Activated naive CD8-positive, alpha-beta T cell treated with anti-CD3 and anti-CD28 coated beads for 36 hours (primary cell): ENCODE measurements at regions not wholly inside any gene's neighbourhood (a gene's known extent, or its start where the extent isn't known, plus 50 kb on each side); places are given as distances from the start of the nearest gene placed in this dataset.
"Not testable (repeated sequence)": the region's sequence is repeated elsewhere in the genome, so short reads cannot be mapped to it uniquely, and the experiment has no call there.

ENCODE experiments used
- DNase-seq: peaks from one replicate; pipeline ENCODE4 v3.0.0; 2021
- H3K27ac Mint-ChIP-seq: one replicate; pipeline ENCODE4 v1.8.0; 2022; ENCODE audit warnings: mild to moderate bottlenecking, moderate library complexity, mixed read lengths
- H3K27me3 Mint-ChIP-seq: one replicate; pipeline ENCODE4 v1.8.0; 2022; ENCODE audit warnings: mild to moderate bottlenecking, mixed read lengths
- H3K36me3 Mint-ChIP-seq: one replicate; pipeline ENCODE4 v1.8.0; 2021; ENCODE audit warnings: mild to moderate bottlenecking, mixed read lengths
- H3K4me1 Mint-ChIP-seq: one replicate; pipeline ENCODE4 v1.8.0; 2021; ENCODE audit warnings: mixed read lengths
- H3K4me3 Mint-ChIP-seq: one replicate; pipeline ENCODE4 v1.8.0; 2022; ENCODE audit warnings: mild to moderate bottlenecking, moderate library complexity, mixed read lengths
- H3K9me3 Mint-ChIP-seq: one replicate; pipeline ENCODE4 v1.8.0; 2022; ENCODE audit warnings: mixed read lengths

GRCh38 chr3:112765531-112765930 lies 81.1 kb downstream of the CD200R1L start:
- H3K4me3 Mint-ChIP-seq: no peak overlapping the region
- H3K27ac Mint-ChIP-seq: no peak overlapping the region
- H3K36me3 Mint-ChIP-seq: no peaks in the 10 kb centered on the region
- H3K27me3 Mint-ChIP-seq: no peaks in the 10 kb centered on the region
- no peaks in the 10 kb centered on the region for H3K9me3 Mint-ChIP-seq
- no peak for DNase-seq
- peaks cover 10% of the 10 kb centered on the region for H3K4me1 Mint-ChIP-seq

- DNase-seq: no peak
- Mint-ChIP-seq H3K4me1 (peaks cover 2% of the 10 kb centered on the region), H3K9me3 (no peaks in the 10 kb centered on the region), H3K4me3 (no peak overlapping the region), H3K27me3 (no peaks in the 10 kb centered on the region), H3K36me3 (no peaks in the 10 kb centered on the region), H3K27ac (no peak overlapping the region)
These were observed 83.4 kb downstream of the CD200R1L start for GRCh38 chr3:112763258-112763657.

- Mint-ChIP-seq H3K4me1 (peaks cover 2% of the 10 kb centered on the region), H3K27ac (no peak overlapping the region), H3K4me3 (no peak overlapping the region), H3K9me3 (peaks cover 6% of the 10 kb centered on the region), H3K36me3 (peaks cover 3% of the 10 kb centered on the region), H3K27me3 (no peaks in the 10 kb centered on the region)
- DNase-seq: no peak
These were observed 85.5 kb downstream of the CD200R1L start for GRCh38 chr3:112761062-112761638.

GRCh38 chr3:112759681-112760080 lies 87.0 kb downstream of the CD200R1L start:
- Mint-ChIP-seq H3K4me1 (peaks cover 2% of the 10 kb centered on the region), H3K4me3 (no peak overlapping the region), H3K36me3 (peaks cover 3% of the 10 kb centered on the region), H3K27ac (no peak overlapping the region), H3K9me3 (peaks cover 8% of the 10 kb centered on the region), H3K27me3 (no peaks in the 10 kb centered on the region)
- no peak for DNase-seq

- H3K36me3 Mint-ChIP-seq: peaks cover 3% of the 10 kb centered on the region
- H3K4me3 Mint-ChIP-seq: no peak overlapping the region
- no peak overlapping the region for H3K27ac Mint-ChIP-seq
- H3K9me3 Mint-ChIP-seq: peaks cover 8% of the 10 kb centered on the region
- no peak for DNase-seq
- H3K4me1 Mint-ChIP-seq: peaks cover 2% of the 10 kb centered on the region
- no peaks in the 10 kb centered on the region for H3K27me3 Mint-ChIP-seq
These were observed 87.5 kb downstream of the CD200R1L start for GRCh38 chr3:112759210-112759609.

- no peak overlapping the region for H3K4me3 Mint-ChIP-seq
- no peaks in the 10 kb centered on the region for H3K27me3 Mint-ChIP-seq
- H3K27ac Mint-ChIP-seq: no peak overlapping the region
- peaks cover 2% of the 10 kb centered on the region for H3K4me1 Mint-ChIP-seq
- H3K9me3 Mint-ChIP-seq: peaks cover 8% of the 10 kb centered on the region
- DNase-seq: no peak
- peaks cover 3% of the 10 kb centered on the region for H3K36me3 Mint-ChIP-seq
These were observed 89.5 kb downstream of the CD200R1L start for GRCh38 chr3:112757197-112757596.

GRCh38 chr3:112755845-112756613 lies 90.6 kb downstream of the CD200R1L start:
- Mint-ChIP-seq H3K9me3 (peaks cover 8% of the 10 kb centered on the region), H3K36me3 (peaks cover 3% of the 10 kb centered on the region), H3K4me1 (no peaks in the 10 kb centered on the region), H3K27ac (no peak overlapping the region), H3K27me3 (no peaks in the 10 kb centered on the region), H3K4me3 (no peak overlapping the region)
- DNase-seq: no peak

- not testable (repeated sequence) for H3K9me3 Mint-ChIP-seq, H3K27ac Mint-ChIP-seq, H3K4me1 Mint-ChIP-seq, H3K27me3 Mint-ChIP-seq, H3K36me3 Mint-ChIP-seq, H3K4me3 Mint-ChIP-seq, DNase-seq
These were observed 91.6 kb downstream of the CD200R1L start for GRCh38 chr3:112755046-112755445.

GRCh38 chr3:112751564-112752512 lies 94.8 kb downstream of the CD200R1L start:
- Mint-ChIP-seq H3K4me3 (no peak overlapping the region), H3K9me3 (peaks cover 5% of the 10 kb centered on the region), H3K27me3 (no peaks in the 10 kb centered on the region), H3K36me3 (peaks cover 3% of the 10 kb centered on the region), H3K4me1 (no peaks in the 10 kb centered on the region), H3K27ac (no peak overlapping the region)
- no peak for DNase-seq

- Mint-ChIP-seq H3K4me3 (no peak overlapping the region), H3K27me3 (no peaks in the 10 kb centered on the region), H3K4me1 (no peaks in the 10 kb centered on the region), H3K36me3 (no peaks in the 10 kb centered on the region), H3K27ac (no peak overlapping the region), H3K9me3 (peaks cover 2% of the 10 kb centered on the region)
- DNase-seq: no peak
These were observed 95.6 kb downstream of the CD200R1L start for GRCh38 chr3:112751061-112751460.

GRCh38 chr3:112747624-112748023 lies 99.0 kb downstream of the CD200R1L start:
- no peaks in the 10 kb centered on the region for H3K4me1 Mint-ChIP-seq
- no peak overlapping the region for H3K4me3 Mint-ChIP-seq
- no peaks in the 10 kb centered on the region for H3K9me3 Mint-ChIP-seq
- H3K27ac Mint-ChIP-seq: no peak overlapping the region
- no peaks in the 10 kb centered on the region for H3K27me3 Mint-ChIP-seq
- no peak for DNase-seq
- no peaks in the 10 kb centered on the region for H3K36me3 Mint-ChIP-seq

- Mint-ChIP-seq H3K27ac (no peak overlapping the region), H3K27me3 (no peaks in the 10 kb centered on the region), H3K4me1 (no peaks in the 10 kb centered on the region), H3K4me3 (no peak overlapping the region), H3K9me3 (no peaks in the 10 kb centered on the region), H3K36me3 (no peaks in the 10 kb centered on the region)
- no peak for DNase-seq
These were observed 99.9 kb downstream of the CD200R1L start for GRCh38 chr3:112746675-112747280.

GRCh38 chr3:112745567-112746248 lies 101.0 kb downstream of the CD200R1L start:
- no peak for DNase-seq
- H3K36me3 Mint-ChIP-seq: no peaks in the 10 kb centered on the region
- no peaks in the 10 kb centered on the region for H3K27me3 Mint-ChIP-seq
- H3K4me1 Mint-ChIP-seq: peaks cover 2% of the 10 kb centered on the region
- H3K9me3 Mint-ChIP-seq: no peaks in the 10 kb centered on the region
- H3K27ac Mint-ChIP-seq: no peak overlapping the region
- H3K4me3 Mint-ChIP-seq: no peak overlapping the region

- H3K4me3 Mint-ChIP-seq: no peak overlapping the region
These were observed 101.7 kb downstream of the CD200R1L start for GRCh38 chr3:112744825-112745566.

More at GRCh38 chr3:112744825-112745566, 101.7 kb downstream of the CD200R1L start:
- DNase-seq: no peak
- Mint-ChIP-seq H3K36me3 (no peaks in the 10 kb centered on the region), H3K4me1 (peaks cover 7% of the 10 kb centered on the region), H3K27ac (no peak overlapping the region), H3K9me3 (no peaks in the 10 kb centered on the region), H3K27me3 (no peaks in the 10 kb centered on the region)
